ENCODE measurements at regions not wholly inside any gene's neighbourhood (a gene's known extent, or its start where the extent isn't known, plus 50 kb on each side); places are given as distances from the start of the nearest gene placed in this dataset.
A peak's percentile ranks its signal among the peaks of the same experiment; 100 is the strongest.

DNA sequence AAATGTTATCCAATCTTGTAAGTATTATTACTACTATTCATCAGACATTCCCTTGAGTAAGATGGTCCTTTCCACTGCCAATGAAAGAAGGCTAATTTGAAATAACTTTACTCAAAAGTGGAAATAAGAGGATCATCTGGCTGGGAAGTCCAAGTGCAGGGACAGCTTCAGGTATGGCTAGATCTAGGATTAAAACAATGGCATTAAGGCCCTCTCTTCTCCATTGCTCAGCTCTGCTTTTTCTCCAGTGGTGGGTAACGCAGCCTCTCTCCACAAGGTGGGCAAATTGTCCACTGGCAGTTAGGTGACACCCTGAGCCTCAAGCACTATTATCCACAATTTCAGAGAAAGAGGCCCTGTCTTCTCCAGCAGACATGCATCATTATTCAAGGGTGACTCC is 66.7 kb upstream of the PGM2 start:
- DNase-seq (ENCODE audit: low read depth in 1 of 2, low spot score in 1 of 2), result no peak
- H3K27me3 ChIP-seq (ENCODE audit: insufficient read depth, poor library complexity, severe bottlenecking), result no peaks in the 10 kb centered on the region
- TF ChIP-seq REST (IDR thresholded peaks at IDR 0.05; ENCODE audit: insufficient replicate concordance, low read depth) (no peak), GABPA (IDR thresholded peaks at IDR 0.05; ENCODE audit: low read depth) (no peak), CTCF (IDR thresholded peaks at IDR 0.05; ENCODE audit: insufficient read depth, low read length) (no peak)
- H3K27ac ChIP-seq (replicated peaks), result peak overlapping the region; percentile 99
- no peak overlapping the region for H3K4me3 ChIP-seq (replicated peaks; ENCODE audit: insufficient read depth, low read length)

GRCh38 chr4:37758226-37758625 is 68.3 kb upstream of the PGM2 start:
- H3K27me3 ChIP-seq (ENCODE audit: insufficient read depth, poor library complexity, severe bottlenecking), result no peaks in the 10 kb centered on the region
- H3K4me3 ChIP-seq (replicated peaks; ENCODE audit: insufficient read depth, low read length), result no peak overlapping the region
- TF ChIP-seq GABPA (IDR thresholded peaks at IDR 0.05; ENCODE audit: low read depth) (peak; percentile 22; the same call in 1 of the 2 replicates), CTCF (IDR thresholded peaks at IDR 0.05; ENCODE audit: insufficient read depth, low read length) (no peak), SPI1 (IDR thresholded peaks at IDR 0.05; ENCODE audit: borderline replicate concordance, low read depth) (peak; percentile 78; the same call in 1 of the 2 replicates), POLR2AphosphoS5 (IDR thresholded peaks at IDR 0.05; ENCODE audit: low read depth) (peak; percentile 91), REST (IDR thresholded peaks at IDR 0.05; ENCODE audit: insufficient replicate concordance, low read depth) (peak; percentile 39)
- H3K27ac ChIP-seq (replicated peaks), result peak overlapping the region; percentile 99
- peak; percentile 84 to 93 for DNase-seq (ENCODE audit: low read depth in 1 of 2, low spot score in 1 of 2)

DNA sequence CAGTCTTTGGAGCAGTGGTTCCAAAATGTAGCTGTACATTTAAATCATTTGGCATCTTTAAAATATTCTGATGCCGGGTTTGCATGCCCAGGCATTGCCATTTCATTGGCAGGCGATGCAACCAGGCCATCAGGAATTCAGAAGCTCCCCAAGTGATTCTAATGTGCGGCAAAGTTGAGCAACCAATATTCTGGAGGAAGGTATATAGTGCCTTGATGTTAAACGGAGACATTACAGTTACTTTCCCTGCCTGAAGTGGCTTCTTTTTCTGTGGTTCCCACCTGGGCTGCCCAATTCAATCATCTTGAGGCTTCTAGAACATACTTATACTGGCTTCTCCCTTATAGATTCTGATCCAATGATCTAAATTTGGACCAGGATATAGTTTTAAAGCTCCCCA is 68.7 kb upstream of the PGM2 start:
- DNase-seq (ENCODE audit: low read depth in 1 of 2, low spot score in 1 of 2), result peak; percentile 77 to 85

More for the DNA sequence above, 68.7 kb upstream of the PGM2 start:
- peak overlapping the region; percentile 99 for H3K27ac ChIP-seq (replicated peaks)
- H3K4me3 ChIP-seq (replicated peaks; ENCODE audit: insufficient read depth, low read length), result no peak overlapping the region
- H3K27me3 ChIP-seq (ENCODE audit: insufficient read depth, poor library complexity, severe bottlenecking), result no peaks in the 10 kb centered on the region
- TF ChIP-seq REST (IDR thresholded peaks at IDR 0.05; ENCODE audit: insufficient replicate concordance, low read depth), result no peak
- no peak for TF ChIP-seq GABPA (IDR thresholded peaks at IDR 0.05; ENCODE audit: low read depth)
- TF ChIP-seq SPI1 (IDR thresholded peaks at IDR 0.05; ENCODE audit: borderline replicate concordance, low read depth), result no peak
- TF ChIP-seq POLR2AphosphoS5 (IDR thresholded peaks at IDR 0.05; ENCODE audit: low read depth), result no peak
- no peak for TF ChIP-seq CTCF (IDR thresholded peaks at IDR 0.05; ENCODE audit: insufficient read depth, low read length)

All from HL-60 (cell line).